Upper lobe of left lung (tissue), 4 donors: ENCODE measurements at regions not wholly inside any gene's neighbourhood (a gene's known extent, or its start where the extent isn't known, plus 50 kb on each side); places are given as distances from the start of the nearest gene placed in this dataset.

ENCODE experiments used
- EP300 ChIP-seq, 4 donors: sonication (generic); formaldehyde crosslinking; IDR thresholded peaks; one replicate each; pipeline ENCODE4 v1.5.1; 2017; ENCODE audit warnings: antibody characterized with exemption in 4 of 4, control low read depth in 2 of 4
- TF ChIP-seq, protein P1 (sequence below), 6 experiments: fragments of 450-650 bp in 4 of 6; fragments of 200-600 bp in 2 of 6; sonication (generic) in 2 of 6; IDR thresholded peaks; one replicate each; pipeline ENCODE4 v1.5.1; 2016 to 2019; ENCODE audit warnings: antibody characterized with exemption in 6 of 6

- TF ChIP-seq, protein P1, sequence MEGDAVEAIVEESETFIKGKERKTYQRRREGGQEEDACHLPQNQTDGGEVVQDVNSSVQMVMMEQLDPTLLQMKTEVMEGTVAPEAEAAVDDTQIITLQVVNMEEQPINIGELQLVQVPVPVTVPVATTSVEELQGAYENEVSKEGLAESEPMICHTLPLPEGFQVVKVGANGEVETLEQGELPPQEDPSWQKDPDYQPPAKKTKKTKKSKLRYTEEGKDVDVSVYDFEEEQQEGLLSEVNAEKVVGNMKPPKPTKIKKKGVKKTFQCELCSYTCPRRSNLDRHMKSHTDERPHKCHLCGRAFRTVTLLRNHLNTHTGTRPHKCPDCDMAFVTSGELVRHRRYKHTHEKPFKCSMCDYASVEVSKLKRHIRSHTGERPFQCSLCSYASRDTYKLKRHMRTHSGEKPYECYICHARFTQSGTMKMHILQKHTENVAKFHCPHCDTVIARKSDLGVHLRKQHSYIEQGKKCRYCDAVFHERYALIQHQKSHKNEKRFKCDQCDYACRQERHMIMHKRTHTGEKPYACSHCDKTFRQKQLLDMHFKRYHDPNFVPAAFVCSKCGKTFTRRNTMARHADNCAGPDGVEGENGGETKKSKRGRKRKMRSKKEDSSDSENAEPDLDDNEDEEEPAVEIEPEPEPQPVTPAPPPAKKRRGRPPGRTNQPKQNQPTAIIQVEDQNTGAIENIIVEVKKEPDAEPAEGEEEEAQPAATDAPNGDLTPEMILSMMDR (IDR thresholded peaks at IDR 0.05), result no peak
- TF ChIP-seq EP300 (IDR thresholded peaks at IDR 0.05), result no peak
Observed at GRCh38 chr18:78861706-78862105, 117.9 kb upstream of the SALL3 start.
